Vagina (tissue), 2 donors: ENCODE measurements at regions not wholly inside any gene's neighbourhood (a gene's known extent, or its start where the extent isn't known, plus 50 kb on each side); places are given as distances from the start of the nearest gene placed in this dataset.

ENCODE experiments used
- POLR2A ChIP-seq, 2 donors: fragments of 450-650 bp; IDR thresholded peaks; one replicate each; pipeline ENCODE4 v1.6.1; 2017; ENCODE audit warnings: antibody characterized with exemption in 2 of 2, mild to moderate bottlenecking in 2 of 2, moderate library complexity in 2 of 2
- TF ChIP-seq, protein P1 (sequence below), 3 experiments: fragments of 450-650 bp in 2 of 3; fragments of 200-600 bp in 1 of 3; sonication (generic) in 1 of 3; IDR thresholded peaks; one replicate each; pipeline ENCODE4 v1.5.1; 2017 to 2019; ENCODE audit warnings: antibody characterized with exemption in 3 of 3, mild to moderate bottlenecking in 2 of 3, moderate library complexity in 2 of 3

DNA sequence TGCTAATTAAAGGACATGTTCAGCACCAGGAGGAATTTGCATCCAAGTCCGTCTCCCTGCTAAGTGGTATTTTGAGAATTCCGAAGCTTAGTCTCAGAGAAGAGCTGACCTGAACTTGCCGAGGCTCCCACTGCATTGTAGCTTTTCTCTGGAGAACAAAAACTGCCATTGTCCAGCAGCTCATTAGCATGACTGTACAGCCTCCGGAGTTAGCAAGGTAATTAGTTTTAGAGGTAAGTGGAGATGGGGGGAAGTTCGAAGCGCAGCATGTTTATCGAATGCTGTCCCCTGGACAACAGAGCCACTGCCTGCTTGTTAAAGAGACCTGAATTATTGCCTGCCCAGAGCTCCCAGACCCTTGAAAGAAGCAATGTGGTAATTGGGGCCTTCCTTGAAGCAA is 160.3 kb upstream of the PELI2 start:
- no peak for TF ChIP-seq POLR2A (IDR thresholded peaks at IDR 0.05)
- TF ChIP-seq, protein P1, sequence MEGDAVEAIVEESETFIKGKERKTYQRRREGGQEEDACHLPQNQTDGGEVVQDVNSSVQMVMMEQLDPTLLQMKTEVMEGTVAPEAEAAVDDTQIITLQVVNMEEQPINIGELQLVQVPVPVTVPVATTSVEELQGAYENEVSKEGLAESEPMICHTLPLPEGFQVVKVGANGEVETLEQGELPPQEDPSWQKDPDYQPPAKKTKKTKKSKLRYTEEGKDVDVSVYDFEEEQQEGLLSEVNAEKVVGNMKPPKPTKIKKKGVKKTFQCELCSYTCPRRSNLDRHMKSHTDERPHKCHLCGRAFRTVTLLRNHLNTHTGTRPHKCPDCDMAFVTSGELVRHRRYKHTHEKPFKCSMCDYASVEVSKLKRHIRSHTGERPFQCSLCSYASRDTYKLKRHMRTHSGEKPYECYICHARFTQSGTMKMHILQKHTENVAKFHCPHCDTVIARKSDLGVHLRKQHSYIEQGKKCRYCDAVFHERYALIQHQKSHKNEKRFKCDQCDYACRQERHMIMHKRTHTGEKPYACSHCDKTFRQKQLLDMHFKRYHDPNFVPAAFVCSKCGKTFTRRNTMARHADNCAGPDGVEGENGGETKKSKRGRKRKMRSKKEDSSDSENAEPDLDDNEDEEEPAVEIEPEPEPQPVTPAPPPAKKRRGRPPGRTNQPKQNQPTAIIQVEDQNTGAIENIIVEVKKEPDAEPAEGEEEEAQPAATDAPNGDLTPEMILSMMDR (IDR thresholded peaks at IDR 0.05), result no peak
